ENCODE measurements at regions not wholly inside any gene's neighbourhood (a gene's known extent, or its start where the extent isn't known, plus 50 kb on each side); places are given as distances from the start of the nearest gene placed in this dataset.

GRCh38 chr21:35361988-35362387, 312.9 kb upstream of the RUNX1 start:
- TF ChIP-seq CTCF (IDR thresholded peaks at IDR 0.05; ENCODE audit: insufficient read depth, low read length, missing control alignments): no peak
- no peak for DNase-seq (ENCODE audit: low read depth, low spot score)
- H3K4me3 ChIP-seq (ENCODE audit: low read depth, low read length): no peak overlapping the region
- ChIA-PET CTCF (no interaction called here), POLR2A (no interaction called here)

DNA sequence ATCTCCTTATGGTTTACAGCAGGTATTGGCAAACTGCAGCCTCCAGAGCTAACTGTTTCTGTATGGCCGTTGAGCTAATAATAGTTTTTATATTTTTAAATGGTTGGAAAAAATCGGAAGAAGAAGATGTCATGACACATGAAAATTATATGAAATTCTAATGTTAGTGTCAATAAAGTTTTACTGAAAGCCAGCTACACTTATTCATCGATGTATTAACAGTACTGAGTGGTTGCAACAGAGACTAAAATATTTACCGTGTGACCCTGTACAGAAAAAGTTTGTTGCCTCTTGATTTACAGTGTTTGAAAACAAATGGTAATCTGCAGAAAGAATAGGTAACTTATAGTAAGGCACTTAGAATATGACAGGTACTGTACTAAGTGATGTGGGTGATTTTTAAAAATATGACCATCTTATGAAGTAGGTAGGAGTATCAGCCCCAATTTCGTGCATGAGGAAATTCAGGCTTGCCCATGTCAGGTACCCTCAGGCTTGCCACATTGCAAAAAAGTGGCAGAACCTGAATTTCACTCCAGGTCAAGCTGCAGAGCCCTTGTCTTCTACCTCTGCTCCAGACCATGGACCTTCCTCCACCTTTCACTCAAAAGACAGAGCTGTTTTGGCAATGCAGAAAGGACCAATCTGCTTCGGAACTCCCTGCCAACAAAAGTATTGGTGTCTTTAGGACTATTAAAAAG, 311.9 kb upstream of the RUNX1 start:
- CTCF ChIA-PET: interaction anchor here (1.2 to 1.8 kb wide), 2 partner anchors 9 to 14 kb away, joined by 3 to 8 read pairs; no protein-coding TSS in a partner anchor
- H3K4me3 ChIP-seq (ENCODE audit: low read depth, low read length): no peak overlapping the region
- no peak for TF ChIP-seq CTCF (IDR thresholded peaks at IDR 0.05; ENCODE audit: insufficient read depth, low read length, missing control alignments)
- POLR2A ChIA-PET: no interaction called here
- no peak for DNase-seq (ENCODE audit: low read depth, low spot score)

DNA sequence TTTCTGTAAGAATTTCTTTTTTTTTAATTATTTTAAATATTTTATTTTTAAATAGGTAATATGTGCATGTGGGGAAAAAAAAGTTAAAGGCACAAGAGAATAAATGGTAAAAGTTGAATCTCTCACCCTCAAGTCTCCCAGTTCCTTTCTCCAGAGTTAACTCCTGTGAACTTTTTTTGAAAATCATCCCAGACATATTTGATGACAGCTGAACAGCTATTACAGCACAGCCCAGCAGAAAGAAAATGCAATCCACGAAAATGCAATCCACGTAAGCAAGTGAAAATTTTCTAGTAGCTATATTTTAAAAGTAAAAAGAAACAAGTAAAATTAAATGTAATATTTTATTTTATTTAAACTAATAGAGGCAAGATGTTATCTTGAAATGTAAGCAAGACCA, 310.0 kb upstream of the RUNX1 start:
- H3K4me3 ChIP-seq (ENCODE audit: low read depth, low read length): no peak overlapping the region
- TF ChIP-seq CTCF (IDR thresholded peaks at IDR 0.05; ENCODE audit: insufficient read depth, low read length, missing control alignments): no peak
- ChIA-PET POLR2A (no interaction called here), CTCF (no interaction called here)
- DNase-seq (ENCODE audit: low read depth, low spot score): no peak

DNA sequence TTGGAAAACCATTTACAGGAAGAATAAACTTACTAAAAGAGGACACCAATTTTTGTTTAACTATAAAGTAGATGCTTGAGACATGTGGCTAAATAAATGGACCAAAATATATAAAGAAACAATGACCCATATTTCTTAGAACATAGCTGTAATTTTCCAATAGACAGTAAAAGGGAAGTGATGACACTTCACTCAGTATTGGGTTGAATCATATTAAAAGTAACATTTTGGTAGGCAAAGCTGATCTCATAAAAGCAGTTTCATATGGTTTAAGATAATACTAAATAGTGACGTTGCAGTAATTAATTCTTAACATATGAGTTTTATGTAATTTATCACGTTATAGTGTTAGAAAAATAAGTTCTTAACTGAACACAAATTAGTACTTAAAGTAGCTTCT, 308.9 kb upstream of the RUNX1 start:
- no peak for DNase-seq (ENCODE audit: low read depth, low spot score)
- H3K4me3 ChIP-seq (ENCODE audit: low read depth, low read length): no peak overlapping the region
- ChIA-PET POLR2A (interaction anchor here (0.6 kb wide), 1 partner anchor 532 kb away, joined by 3 read pairs; no protein-coding TSS in a partner anchor), CTCF (interaction anchor here (1.1 kb wide), 2 partner anchors 9 to 482 kb away, joined by 4 read pairs; no protein-coding TSS in a partner anchor)
- TF ChIP-seq CTCF (IDR thresholded peaks at IDR 0.05; ENCODE audit: insufficient read depth, low read length, missing control alignments): no peak

DNA sequence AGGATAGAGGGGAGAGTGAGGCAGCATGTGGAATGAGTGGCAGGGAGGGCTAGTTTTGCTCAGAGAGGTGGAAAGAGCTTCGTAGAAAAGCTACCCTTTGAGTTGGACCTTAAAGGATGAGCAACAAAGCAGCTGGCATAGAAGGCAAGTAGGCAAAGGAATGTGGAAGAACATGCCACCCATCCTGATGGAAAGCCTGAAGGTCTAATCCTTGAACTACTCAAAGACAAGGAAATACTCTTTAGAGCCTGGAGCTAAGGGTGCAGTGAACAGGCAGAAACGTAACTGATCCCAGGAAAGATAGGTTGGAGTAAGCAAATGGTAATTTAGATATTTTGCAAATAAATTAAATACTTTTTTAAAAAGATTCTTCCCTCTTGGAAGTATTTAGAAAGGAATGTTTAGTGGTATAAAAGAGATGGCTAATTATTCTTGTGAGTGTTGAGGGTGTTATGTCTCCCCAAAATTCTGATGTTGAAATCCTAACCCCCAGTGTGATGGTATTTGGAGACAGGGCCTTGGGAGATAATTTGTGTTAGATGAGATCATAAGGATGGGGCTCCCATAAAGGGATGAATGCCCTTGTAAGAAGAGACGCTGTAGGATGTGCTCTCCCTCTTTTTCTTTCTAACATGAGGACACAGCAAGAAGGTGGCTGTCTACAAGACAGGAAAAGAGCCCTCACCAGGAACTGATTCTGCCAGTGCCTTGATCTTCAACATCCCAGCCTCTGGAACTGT, 308.1 kb upstream of the RUNX1 start:
- TF ChIP-seq CTCF (IDR thresholded peaks at IDR 0.05; ENCODE audit: insufficient read depth, low read length, missing control alignments): no peak
- POLR2A ChIA-PET: no interaction called here
- CTCF ChIA-PET: interaction anchor here (1.1 kb wide), 2 partner anchors 10 to 483 kb away, joined by 4 read pairs; no protein-coding TSS in a partner anchor
- H3K4me3 ChIP-seq (ENCODE audit: low read depth, low read length): no peak overlapping the region
- DNase-seq (ENCODE audit: low read depth, low spot score): no peak

DNA sequence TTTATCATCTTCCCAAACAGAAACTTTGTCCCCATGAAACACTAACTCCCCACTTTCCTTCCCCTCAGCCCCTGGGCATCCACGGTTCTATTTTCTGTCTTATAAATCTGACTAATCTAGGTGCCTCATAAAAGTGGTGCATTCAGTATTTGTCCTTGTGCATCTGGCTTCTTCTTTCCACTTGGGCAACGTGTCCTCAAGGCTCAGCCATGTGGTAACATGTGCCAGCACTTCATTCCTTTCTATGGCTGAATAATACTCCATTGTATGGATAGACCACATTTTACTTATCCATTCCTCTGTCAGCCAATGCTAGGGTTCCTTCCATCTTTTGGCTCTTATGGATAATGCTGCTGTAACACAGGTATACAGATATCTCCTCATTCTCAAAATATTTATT, 305.0 kb upstream of the RUNX1 start:
- TF ChIP-seq CTCF (IDR thresholded peaks at IDR 0.05; ENCODE audit: insufficient read depth, low read length, missing control alignments): no peak
- POLR2A ChIA-PET: no interaction called here
- CTCF ChIA-PET: no interaction called here
- no peak overlapping the region for H3K4me3 ChIP-seq (ENCODE audit: low read depth, low read length)
- DNase-seq (ENCODE audit: low read depth, low spot score): no peak

All from AG04449 (cell line).